ENCODE measurements at regions not wholly inside any gene's neighbourhood (a gene's known extent, or its start where the extent isn't known, plus 50 kb on each side); places are given as distances from the start of the nearest gene placed in this dataset.

DNA sequence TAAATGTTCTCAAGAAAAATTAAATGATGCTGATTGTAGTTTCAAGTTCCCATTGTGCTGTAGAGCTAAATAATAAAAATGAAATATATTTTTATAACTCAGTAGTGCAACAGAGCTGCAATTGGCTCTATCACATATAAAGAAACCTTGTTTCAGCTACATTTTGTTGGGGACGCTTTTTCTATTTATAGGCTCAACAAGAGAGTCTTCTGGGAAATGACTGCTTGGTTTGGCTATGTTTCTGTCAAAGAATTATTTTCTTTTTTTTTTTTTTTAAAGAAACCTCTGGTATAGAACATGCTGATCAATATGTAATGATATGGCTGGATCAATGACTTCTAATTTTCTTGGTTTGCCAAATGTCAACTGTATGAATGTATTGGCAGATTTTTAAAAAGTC lies 76.5 kb downstream of the OTOL1 start:
- peaks cover 6% of the 10 kb centered on the region for H3K27me3 Mint-ChIP-seq (ENCODE audit: low read depth)
- TF ChIP-seq, protein P1, sequence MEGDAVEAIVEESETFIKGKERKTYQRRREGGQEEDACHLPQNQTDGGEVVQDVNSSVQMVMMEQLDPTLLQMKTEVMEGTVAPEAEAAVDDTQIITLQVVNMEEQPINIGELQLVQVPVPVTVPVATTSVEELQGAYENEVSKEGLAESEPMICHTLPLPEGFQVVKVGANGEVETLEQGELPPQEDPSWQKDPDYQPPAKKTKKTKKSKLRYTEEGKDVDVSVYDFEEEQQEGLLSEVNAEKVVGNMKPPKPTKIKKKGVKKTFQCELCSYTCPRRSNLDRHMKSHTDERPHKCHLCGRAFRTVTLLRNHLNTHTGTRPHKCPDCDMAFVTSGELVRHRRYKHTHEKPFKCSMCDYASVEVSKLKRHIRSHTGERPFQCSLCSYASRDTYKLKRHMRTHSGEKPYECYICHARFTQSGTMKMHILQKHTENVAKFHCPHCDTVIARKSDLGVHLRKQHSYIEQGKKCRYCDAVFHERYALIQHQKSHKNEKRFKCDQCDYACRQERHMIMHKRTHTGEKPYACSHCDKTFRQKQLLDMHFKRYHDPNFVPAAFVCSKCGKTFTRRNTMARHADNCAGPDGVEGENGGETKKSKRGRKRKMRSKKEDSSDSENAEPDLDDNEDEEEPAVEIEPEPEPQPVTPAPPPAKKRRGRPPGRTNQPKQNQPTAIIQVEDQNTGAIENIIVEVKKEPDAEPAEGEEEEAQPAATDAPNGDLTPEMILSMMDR (IDR thresholded peaks at IDR 0.05; ENCODE audit: unreplicated experiment in 3 of 3): no peak
- H3K36me3 Mint-ChIP-seq (ENCODE audit: low read depth): no peaks in the 10 kb centered on the region
- H3K4me1 Mint-ChIP-seq: peaks cover 17% of the 10 kb centered on the region
- H3K27ac Mint-ChIP-seq: no peak overlapping the region
- H3K9me3 Mint-ChIP-seq: no peaks in the 10 kb centered on the region
- H3K4me3 Mint-ChIP-seq: no peak overlapping the region

DNA sequence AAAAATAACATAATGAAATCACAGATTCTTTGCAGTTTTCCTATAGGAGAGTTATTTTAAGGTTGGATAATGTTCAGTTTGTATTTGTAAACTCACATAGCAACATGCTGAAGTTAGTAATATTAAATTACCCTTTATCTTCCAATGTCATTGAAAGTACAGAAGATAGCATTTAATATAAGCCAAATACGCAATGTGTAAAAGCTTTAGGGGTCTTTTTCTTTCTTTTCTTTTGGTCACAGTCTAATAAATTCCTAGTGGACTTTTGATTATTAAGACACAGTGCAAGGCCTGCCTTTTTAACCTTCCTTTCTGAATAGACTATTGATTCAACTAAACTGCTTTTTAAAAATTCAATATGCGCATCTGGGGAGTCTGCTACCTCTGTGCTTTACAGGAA lies 79.3 kb downstream of the OTOL1 start:
- H3K4me3 Mint-ChIP-seq: no peak overlapping the region
- no peaks in the 10 kb centered on the region for H3K27me3 Mint-ChIP-seq (ENCODE audit: low read depth)
- peaks cover 9% of the 10 kb centered on the region for H3K4me1 Mint-ChIP-seq
- no peak overlapping the region for H3K27ac Mint-ChIP-seq
- H3K36me3 Mint-ChIP-seq (ENCODE audit: low read depth): no peaks in the 10 kb centered on the region
- no peaks in the 10 kb centered on the region for H3K9me3 Mint-ChIP-seq
- TF ChIP-seq, protein P1 (IDR thresholded peaks at IDR 0.05; ENCODE audit: unreplicated experiment in 3 of 3): no peak

DNA sequence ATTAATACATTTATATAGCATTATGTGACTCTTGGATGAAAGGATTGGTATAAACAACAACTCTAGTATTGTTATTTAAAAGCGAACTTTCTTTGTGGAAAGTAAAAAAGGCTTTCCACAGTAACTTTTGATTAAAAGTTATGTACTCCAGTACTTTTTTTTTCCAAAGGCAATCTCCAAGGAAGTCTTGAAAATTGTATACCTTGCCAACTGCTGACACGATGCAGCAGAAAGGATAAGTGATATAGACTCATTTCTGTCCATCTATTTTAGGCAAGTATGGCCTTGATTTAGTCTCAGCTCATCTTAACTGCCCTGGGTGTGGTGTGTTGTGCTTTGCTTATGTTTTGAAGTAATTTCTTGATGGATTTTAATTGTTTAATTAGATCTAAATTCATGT lies 79.7 kb downstream of the OTOL1 start:
- peak overlapping the region in 1 of 3 experiments; percentile 8 for H3K27ac Mint-ChIP-seq
- no peaks in the 10 kb centered on the region for H3K9me3 Mint-ChIP-seq
- H3K4me1 Mint-ChIP-seq: peaks cover 9% of the 10 kb centered on the region
- H3K36me3 Mint-ChIP-seq (ENCODE audit: low read depth): no peaks in the 10 kb centered on the region
- no peaks in the 10 kb centered on the region for H3K27me3 Mint-ChIP-seq (ENCODE audit: low read depth)
- H3K4me3 Mint-ChIP-seq: no peak overlapping the region
- TF ChIP-seq, protein P1 (IDR thresholded peaks at IDR 0.05; ENCODE audit: unreplicated experiment in 3 of 3): no peak

DNA sequence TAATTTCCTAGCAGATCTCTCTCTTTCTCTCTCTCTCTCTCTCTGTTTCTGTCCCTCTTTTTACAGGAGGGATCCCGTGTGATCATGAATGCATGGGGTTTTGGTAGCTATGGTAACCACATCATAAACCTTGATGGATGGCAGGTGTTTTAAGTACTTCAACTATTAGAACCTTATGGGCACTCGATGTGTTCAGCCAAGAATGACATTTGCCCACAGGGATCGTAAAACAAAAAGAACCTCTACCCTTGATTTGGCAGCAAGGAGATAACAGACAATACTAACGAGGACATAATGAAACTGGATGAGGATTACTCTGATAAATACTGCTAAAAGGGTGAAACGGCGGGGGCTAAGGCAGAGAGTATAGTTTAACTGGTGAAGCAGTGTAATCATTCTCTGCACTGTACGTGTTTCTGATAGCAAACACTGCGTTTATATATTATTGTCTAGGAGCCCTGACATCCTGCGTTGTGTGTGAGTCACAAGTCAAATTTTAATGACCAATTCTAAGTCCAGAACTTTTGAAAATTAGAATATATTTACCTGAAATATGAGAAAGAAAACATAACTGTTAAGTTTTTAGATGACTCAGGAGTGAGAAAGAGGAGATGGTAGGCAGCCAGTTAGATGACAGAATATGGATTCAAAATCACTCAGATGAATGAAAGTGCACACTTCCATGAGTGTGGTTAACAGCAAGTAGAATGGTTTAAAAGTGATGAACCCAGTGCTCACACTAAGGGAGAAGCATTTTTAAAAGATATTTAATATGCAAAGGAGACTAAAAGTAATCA lies 80.3 kb downstream of the OTOL1 start:
- Mint-ChIP-seq H3K36me3 (ENCODE audit: low read depth) (no peaks in the 10 kb centered on the region), H3K27me3 (ENCODE audit: low read depth) (no peaks in the 10 kb centered on the region), H3K4me3 (no peak overlapping the region), H3K9me3 (no peaks in the 10 kb centered on the region), H3K4me1 (peaks cover 9% of the 10 kb centered on the region), H3K27ac (peak overlapping the region in 1 of 3 experiments; percentile 8)
- TF ChIP-seq, protein P1 (IDR thresholded peaks at IDR 0.05; ENCODE audit: unreplicated experiment in 3 of 3): no peak

GRCh38 chr3:161577662-161578061 lies 81.1 kb downstream of the OTOL1 start:
- no peaks in the 10 kb centered on the region for H3K27me3 Mint-ChIP-seq (ENCODE audit: low read depth)
- no peak overlapping the region for H3K4me3 Mint-ChIP-seq
- H3K36me3 Mint-ChIP-seq (ENCODE audit: low read depth): no peaks in the 10 kb centered on the region

More at GRCh38 chr3:161577662-161578061, 81.1 kb downstream of the OTOL1 start:
- Mint-ChIP-seq H3K9me3 (no peaks in the 10 kb centered on the region), H3K27ac (no peak overlapping the region), H3K4me1 (peaks cover 9% of the 10 kb centered on the region)
- TF ChIP-seq, protein P1 (IDR thresholded peaks at IDR 0.05; ENCODE audit: unreplicated experiment in 3 of 3): no peak

Data from nephron (organoid).